ENCODE measurements at regions not wholly inside any gene's neighbourhood (a gene's known extent, or its start where the extent isn't known, plus 50 kb on each side); places are given as distances from the start of the nearest gene placed in this dataset.

DNA sequence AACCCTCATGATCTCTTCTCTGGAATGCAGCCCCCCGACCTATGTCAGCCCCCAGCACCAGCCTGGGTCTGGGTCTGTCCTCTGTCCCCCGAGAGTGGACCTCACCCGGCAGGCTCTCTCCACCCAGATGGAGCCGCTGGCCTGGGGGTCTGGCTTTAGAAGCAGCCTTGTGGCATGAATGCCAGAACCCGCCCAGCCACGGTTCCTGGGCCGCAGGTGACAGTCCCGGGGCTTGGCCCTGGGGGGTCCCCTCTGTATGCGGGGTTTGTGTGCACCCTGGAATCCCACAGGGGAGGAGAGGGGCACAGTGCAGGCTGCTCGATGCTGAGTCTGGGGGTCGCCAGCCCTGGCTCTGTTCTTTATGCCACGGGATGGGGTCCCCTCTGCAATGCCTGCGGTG, 96.0 kb upstream of the ACTRT2 start:
- no peak overlapping the region for H3K4me3 Mint-ChIP-seq
- no peaks in the 10 kb centered on the region for H3K4me1 Mint-ChIP-seq (ENCODE audit: low read depth)
- H3K27me3 Mint-ChIP-seq = peaks cover 2% of the 10 kb centered on the region
- no peaks in the 10 kb centered on the region for H3K9me3 Mint-ChIP-seq
- intact Hi-C loops (cut with micrococcal nuclease) = no loop called here
- H3K27ac Mint-ChIP-seq = no peak overlapping the region
- H3K36me3 Mint-ChIP-seq (ENCODE audit: low read depth) = no peaks in the 10 kb centered on the region

DNA sequence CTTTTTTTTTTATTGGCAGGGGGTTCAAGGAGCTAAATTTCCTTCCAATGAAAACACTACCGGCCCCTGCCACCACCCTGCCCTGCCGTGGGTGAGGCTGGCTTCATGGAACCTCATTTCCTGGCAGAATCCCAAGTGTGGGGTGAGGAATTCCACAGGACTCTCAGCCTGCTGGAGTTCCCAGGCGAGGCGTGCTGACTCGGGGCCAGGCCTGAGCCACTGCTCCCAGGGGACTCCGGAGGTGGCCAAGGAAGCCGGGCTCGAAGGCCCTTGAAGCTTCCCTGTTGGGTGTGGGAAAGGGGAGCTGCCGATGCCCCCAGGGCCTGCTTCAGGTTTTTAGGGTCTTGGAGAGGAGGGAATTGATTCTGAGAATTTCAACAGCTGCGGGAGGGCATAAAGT, 95.3 kb upstream of the ACTRT2 start:
- Mint-ChIP-seq H3K27ac (no peak overlapping the region), H3K4me1 (ENCODE audit: low read depth) (no peaks in the 10 kb centered on the region), H3K4me3 (no peak overlapping the region), H3K36me3 (ENCODE audit: low read depth) (no peaks in the 10 kb centered on the region), H3K27me3 (peaks cover 2% of the 10 kb centered on the region), H3K9me3 (no peaks in the 10 kb centered on the region)
- intact Hi-C loops (cut with micrococcal nuclease) = loop anchor here (2.0 kb wide), 1 partner anchor 29 kb away; no protein-coding TSS in a partner anchor

DNA sequence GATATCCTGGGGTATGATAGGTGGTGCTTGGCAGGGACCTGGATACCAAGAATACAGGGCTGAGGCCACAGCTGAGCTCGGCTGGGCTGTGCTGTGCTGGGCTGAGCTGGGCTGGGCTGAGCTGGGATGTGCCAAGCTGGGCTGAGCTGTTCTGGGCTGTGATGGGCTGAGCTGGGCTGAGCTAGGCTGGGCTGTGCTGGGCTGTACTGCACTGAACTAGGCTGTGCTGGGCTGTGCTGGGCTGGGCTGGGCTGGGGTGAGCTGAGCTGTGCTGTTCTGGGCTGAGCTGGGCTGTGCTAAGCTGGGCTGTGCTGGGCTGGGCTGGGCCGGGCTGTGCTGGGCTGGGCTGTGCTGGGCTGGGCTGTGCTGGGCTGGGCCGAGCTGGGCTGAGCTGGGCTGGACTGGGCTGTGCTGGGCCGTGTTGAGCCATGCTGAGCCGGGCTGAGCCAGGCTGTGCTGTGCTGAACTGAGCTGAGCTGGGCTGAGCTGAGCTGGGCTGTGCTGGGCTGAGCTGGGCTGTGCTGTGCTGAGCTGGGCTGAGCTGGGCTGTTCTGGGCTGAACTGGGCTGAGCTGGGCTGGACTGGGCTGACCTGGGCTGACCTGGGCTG, 94.7 kb upstream of the ACTRT2 start:
- intact Hi-C loops (cut with micrococcal nuclease) = loop anchor here (2.0 kb wide), 1 partner anchor 28 kb away; no protein-coding TSS in a partner anchor
- H3K27ac Mint-ChIP-seq = no peak overlapping the region
- no peaks in the 10 kb centered on the region for H3K36me3 Mint-ChIP-seq (ENCODE audit: low read depth)
- no peaks in the 10 kb centered on the region for H3K27me3 Mint-ChIP-seq
- no peaks in the 10 kb centered on the region for H3K4me1 Mint-ChIP-seq (ENCODE audit: low read depth)
- no peaks in the 10 kb centered on the region for H3K9me3 Mint-ChIP-seq
- H3K4me3 Mint-ChIP-seq = no peak overlapping the region

DNA sequence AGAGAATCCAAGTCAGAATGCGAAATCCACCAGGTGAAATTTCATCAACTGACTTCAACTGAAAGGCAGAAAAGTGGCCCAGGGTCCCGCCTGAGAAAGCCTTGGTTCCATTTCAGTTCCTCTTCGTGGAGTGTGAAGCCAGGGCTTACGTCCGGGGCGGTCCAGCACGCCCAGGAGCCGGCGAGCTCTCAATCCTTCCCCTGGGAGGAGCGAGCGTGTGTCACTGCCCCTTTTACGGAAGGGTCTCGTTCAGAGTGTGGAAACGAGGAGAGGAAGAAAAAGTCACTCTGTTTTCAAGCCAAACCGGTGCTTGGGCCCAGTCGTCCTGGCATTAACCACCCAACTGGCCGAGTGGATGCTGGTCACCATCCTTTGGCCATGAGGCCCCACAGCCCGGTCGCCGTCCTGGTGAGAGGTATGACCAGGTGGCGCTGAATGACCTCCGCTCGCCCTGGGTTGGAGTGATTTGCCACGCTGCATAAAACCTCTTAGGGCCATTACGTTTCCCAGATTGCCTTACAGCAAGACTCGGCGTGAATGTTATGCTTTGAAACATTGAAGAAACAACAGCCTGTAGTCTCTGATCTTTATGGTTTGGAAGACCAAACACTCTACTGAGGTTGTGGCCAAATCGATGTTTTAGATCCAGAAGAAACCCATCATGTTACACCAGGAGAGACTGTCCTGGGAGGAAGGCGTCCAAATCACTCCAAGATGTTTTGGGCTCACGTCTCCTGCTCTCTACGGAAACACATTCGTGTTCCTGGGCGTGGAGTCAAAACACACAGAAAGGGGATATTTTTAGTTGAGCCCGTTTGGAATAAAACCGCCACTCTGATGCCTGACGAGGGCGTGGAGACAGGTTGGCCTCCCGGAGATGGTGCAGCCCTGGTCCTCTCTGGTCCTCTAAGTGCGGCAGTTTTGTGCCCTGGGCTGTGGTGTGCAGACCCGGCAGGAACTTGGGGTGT, 93.6 kb upstream of the ACTRT2 start:
- no peaks in the 10 kb centered on the region for H3K36me3 Mint-ChIP-seq (ENCODE audit: low read depth)
- no peaks in the 10 kb centered on the region for H3K9me3 Mint-ChIP-seq
- no peak overlapping the region for H3K27ac Mint-ChIP-seq
- intact Hi-C loops (cut with micrococcal nuclease) = loop anchor here (2.0 kb wide), 1 partner anchor 27 kb away; no protein-coding TSS in a partner anchor
- no peaks in the 10 kb centered on the region for H3K4me1 Mint-ChIP-seq (ENCODE audit: low read depth)
- no peaks in the 10 kb centered on the region for H3K27me3 Mint-ChIP-seq
- H3K4me3 Mint-ChIP-seq = no peak overlapping the region

DNA sequence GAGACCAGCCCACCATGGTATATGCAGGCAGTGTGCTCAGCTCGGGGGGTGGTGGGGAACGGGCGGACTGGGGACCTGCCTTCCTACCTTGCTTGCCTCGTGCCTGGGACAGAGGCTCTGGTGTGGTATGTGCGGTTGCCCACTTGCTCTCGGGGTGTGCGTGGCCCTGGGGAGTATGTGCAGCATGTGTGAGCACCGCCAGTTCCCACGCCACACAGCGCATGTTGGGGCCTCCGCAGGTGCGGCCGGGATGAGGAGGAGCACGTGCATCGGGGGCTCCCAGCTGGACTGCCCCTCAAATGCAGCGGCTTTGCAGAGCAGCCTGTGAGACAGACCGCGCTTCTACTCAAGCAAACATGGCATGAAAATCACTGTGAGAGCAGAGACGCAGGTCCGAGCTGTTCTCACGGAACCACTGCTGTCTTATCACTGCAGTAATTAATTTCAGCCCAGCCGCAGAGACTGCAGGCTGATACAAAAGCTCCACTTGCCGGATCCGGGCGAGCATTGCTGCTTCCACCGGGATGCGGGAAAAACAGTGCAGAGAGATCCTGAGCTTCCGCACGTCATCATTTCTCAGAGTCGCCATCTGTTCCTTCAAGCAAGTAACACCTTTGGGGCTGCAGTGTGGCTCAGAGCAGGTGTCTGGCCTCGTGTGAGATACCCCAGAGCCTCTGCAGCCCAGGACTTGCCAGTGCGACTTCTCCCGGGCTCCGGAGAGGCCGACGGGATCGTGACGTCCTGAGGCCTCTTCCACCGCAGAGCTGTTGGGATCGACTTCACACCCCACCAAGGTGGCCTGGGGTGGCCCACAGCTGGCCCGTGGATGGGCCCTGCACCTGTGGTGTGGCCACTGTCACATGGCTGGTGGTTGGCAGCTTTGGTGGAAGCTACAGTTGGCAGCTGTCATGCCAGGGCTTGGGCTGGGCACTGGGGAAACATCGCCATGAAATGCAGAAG, 92.6 kb upstream of the ACTRT2 start:
- no peaks in the 10 kb centered on the region for H3K36me3 Mint-ChIP-seq (ENCODE audit: low read depth)
- no peaks in the 10 kb centered on the region for H3K4me1 Mint-ChIP-seq (ENCODE audit: low read depth)
- intact Hi-C loops (cut with micrococcal nuclease) = no loop called here
- no peaks in the 10 kb centered on the region for H3K9me3 Mint-ChIP-seq
- no peak overlapping the region for H3K4me3 Mint-ChIP-seq
- no peak overlapping the region for H3K27ac Mint-ChIP-seq
- no peaks in the 10 kb centered on the region for H3K27me3 Mint-ChIP-seq

DNA sequence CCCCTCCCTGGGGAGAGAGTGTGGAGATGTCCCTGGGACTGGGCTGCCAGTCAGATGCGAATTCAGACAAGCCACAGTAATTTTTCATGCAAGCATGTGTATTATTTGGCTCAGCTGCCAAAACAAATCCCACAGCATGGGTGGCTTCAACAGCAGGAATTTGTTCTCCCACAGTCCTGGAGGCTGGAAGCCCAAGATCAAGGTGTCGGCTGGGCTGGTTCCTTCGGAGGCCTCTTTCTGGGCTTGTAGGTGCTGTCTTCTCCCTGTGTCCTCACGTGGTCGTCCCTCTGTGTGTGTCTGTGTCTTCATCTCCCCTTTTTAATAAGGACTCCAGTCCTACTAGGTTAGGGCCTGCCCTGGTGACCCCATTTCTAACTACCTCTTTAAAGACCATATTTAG, 91.9 kb upstream of the ACTRT2 start:
- Mint-ChIP-seq H3K27me3 (no peaks in the 10 kb centered on the region), H3K27ac (no peak overlapping the region), H3K4me1 (ENCODE audit: low read depth) (no peaks in the 10 kb centered on the region), H3K9me3 (no peaks in the 10 kb centered on the region), H3K36me3 (ENCODE audit: low read depth) (no peaks in the 10 kb centered on the region), H3K4me3 (no peak overlapping the region)
- intact Hi-C loops (cut with micrococcal nuclease) = no loop called here

DNA sequence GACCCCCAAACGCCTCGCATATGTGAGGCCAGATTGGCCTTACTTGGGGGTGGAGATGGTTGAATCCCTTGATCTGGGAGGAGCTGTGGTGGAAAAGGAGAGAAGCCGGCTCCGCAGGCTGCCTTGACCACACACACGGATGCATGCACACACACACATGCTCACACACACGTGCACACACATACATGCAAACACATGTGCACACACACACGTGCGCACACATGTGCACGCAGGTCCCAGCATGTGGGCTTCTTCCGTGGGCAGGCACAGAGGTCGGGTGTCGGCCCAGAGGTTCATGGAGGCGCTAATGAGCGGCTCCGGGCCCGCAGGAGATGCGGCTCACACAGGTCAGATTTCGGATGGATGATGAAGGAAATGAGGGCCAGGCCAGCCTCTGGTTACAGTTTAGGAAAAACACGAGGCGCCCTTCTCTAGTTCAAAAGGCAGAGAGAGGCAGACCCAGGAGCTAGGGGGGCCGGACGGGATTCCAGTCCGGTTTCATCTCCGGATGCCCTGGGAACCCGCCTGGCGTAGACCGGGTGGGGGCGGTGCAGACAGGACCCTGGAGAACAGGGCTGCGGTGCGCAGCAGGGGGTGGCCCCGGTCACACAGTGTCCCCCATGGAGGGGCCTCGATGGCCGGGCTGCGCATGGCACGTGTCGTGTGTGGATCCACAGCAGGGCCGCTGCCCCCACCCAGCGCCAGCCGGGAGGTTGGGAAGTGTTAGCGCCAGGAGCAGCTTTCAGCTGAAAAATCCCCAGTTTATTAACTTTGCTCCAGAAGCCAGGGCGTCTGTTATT, 91.1 kb upstream of the ACTRT2 start:
- no peaks in the 10 kb centered on the region for H3K27me3 Mint-ChIP-seq
- no peaks in the 10 kb centered on the region for H3K36me3 Mint-ChIP-seq (ENCODE audit: low read depth)
- no peak overlapping the region for H3K27ac Mint-ChIP-seq
- no peaks in the 10 kb centered on the region for H3K4me1 Mint-ChIP-seq (ENCODE audit: low read depth)
- no peaks in the 10 kb centered on the region for H3K9me3 Mint-ChIP-seq
- intact Hi-C loops (cut with micrococcal nuclease) = no loop called here
- no peak overlapping the region for H3K4me3 Mint-ChIP-seq

DNA sequence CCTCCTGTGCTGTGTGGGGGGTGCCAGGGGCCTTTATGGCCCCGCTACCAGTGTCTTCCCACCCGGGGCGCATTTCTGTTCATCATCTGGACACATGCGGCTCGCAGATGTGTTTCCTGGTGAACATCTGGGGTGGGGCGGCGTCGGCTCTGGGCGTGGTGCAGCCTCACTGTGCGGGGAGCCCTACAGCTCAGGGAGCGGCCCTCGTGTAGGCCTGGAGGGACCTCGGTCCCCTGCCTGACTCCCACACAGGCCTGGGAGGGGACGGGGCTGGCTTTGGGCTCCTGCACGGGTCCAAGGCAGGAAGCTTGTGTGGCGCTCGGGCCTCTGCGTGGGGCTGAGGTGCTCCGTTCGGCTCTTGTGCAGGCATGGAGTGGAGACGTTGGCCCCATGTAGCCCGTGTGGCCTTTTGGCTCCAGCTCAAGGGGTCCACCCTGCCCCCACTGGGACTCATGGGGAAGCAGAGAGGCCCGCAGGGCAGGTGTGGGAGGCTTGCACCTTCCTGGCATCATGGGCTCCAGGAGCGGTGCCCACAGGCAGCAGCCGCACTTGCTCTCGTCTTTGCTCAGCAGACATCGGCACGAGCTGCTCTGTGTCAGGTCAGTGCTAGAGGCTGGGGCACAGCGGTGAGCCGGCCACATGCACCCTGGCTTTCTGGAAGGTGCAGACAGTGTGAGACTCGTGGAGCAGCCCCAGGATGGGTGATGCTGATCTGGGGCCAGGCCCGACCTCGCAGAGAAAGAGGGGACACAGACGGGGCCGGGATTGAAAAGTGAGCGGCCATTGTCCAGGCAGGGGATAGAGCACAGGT, 90.1 kb upstream of the ACTRT2 start:
- H3K27ac Mint-ChIP-seq = no peak overlapping the region

DNA sequence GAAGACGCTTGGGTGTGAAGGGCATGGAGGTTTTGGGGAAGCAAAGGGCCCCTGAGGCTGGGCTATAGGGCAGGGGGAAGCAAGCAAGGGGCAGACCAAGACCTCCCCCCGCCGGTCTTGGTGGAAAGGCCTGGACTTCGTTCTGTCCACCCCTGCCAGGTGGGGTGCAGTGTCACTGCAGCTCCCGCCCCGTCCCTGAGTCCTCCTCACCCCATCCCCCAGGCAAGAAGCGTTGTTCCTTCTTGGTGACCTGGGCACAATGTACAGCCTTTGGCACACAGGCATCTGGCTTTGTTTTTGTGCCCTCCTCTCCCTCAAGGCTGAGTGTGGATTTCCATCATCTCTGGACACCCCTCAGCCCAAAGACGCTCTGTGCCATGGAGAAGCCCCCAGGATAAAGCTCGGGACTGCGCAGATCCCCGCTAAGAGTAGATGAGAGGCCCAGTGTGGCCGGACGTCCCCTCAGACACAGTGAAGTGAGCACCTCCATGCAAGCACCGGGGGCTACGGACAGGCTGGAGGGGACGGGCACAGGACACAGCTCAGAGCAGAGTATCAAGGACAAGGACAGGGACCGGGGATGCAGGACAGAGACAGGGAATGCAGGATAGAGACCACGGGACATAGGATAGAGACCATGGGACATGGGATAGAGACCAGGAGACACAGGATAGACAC, 89.4 kb upstream of the ACTRT2 start:
- Mint-ChIP-seq H3K36me3 (ENCODE audit: low read depth) (no peaks in the 10 kb centered on the region), H3K27ac (no peak overlapping the region), H3K4me1 (ENCODE audit: low read depth) (no peaks in the 10 kb centered on the region), H3K4me3 (no peak overlapping the region), H3K27me3 (no peaks in the 10 kb centered on the region), H3K9me3 (no peaks in the 10 kb centered on the region)
- intact Hi-C loops (cut with micrococcal nuclease) = no loop called here

More for the DNA sequence above, 90.1 kb upstream of the ACTRT2 start:
- Mint-ChIP-seq H3K9me3 (no peaks in the 10 kb centered on the region), H3K4me3 (no peak overlapping the region), H3K4me1 (ENCODE audit: low read depth) (no peaks in the 10 kb centered on the region), H3K27me3 (no peaks in the 10 kb centered on the region), H3K36me3 (ENCODE audit: low read depth) (no peaks in the 10 kb centered on the region)
- intact Hi-C loops (cut with micrococcal nuclease) = no loop called here

DNA sequence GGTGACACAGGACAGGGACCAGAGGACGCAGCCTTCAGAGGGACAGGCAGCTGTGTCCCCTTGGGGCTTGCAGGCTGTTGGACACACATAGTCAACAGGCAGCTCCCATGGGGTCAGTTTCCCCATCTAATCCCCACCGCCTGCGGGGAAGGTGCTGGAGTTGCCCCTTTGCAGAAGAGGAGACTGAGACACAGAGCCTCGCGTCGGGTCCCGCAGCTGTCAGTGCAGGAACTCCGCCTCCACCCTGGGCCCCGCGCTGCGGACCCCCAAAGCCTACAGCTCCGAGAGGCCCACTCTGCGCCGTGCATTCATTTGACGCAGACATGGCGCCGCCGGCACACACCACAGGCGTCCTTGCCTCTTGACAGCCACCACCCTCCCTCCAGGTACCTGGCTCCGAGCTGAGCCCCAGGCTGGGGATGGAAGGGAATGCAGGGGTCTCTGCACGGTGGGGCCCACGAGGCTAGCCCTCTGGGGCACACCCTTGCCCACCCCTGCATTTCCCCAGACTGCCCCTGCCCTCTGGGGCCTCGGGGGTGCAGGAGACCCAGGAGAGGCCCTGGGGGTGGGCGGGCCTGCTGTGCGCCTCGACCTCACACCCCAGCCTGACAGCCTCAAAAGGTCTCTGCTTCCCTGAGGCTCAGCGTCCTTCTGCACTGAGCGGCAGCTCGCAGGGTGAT, 88.5 kb upstream of the ACTRT2 start:
- H3K9me3 Mint-ChIP-seq = peaks cover under 1% of the 10 kb centered on the region
- H3K4me1 Mint-ChIP-seq (ENCODE audit: low read depth) = no peaks in the 10 kb centered on the region
- no peak overlapping the region for H3K27ac Mint-ChIP-seq
- intact Hi-C loops (cut with micrococcal nuclease) = no loop called here
- no peaks in the 10 kb centered on the region for H3K36me3 Mint-ChIP-seq (ENCODE audit: low read depth)
- H3K4me3 Mint-ChIP-seq = no peak overlapping the region
- no peaks in the 10 kb centered on the region for H3K27me3 Mint-ChIP-seq

DNA sequence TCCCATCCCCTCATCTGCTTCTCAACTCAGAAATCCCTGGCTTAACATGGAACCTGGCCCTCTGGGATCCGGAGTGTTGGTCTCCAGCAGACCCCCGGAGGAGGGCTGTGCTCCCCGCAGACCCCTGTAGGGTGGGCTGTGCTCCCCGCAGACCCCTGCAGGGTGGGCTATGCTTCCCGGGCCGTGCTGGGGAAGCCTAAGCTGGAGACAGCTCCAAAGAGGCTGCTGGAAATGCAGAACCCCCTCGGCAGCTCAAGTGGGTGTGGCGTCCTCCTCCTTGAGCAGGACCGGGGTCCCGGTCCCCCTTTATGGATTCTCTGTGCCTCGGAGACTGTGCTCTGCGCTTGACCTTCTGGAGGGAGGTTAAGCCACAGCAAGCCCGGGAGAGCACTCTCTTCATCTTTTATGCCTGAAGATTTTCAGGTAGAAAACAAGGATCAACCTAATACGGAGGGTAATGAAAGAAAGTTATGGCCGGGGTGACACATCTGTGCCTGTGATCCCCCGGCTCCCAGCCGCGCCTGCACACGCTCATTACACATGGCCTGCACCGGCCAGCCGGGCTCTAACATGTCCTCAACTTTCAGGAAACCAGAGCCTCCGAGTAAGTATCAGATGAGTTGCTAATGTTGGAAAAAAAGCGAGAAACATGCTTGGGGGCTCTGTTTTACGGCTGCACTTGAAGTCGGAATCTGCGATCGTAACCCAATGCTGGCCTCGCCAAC, 87.7 kb upstream of the ACTRT2 start:
- peaks cover 8% of the 10 kb centered on the region for H3K9me3 Mint-ChIP-seq
- H3K4me3 Mint-ChIP-seq = no peak overlapping the region
- no peaks in the 10 kb centered on the region for H3K27me3 Mint-ChIP-seq
- no peak overlapping the region for H3K27ac Mint-ChIP-seq
- H3K36me3 Mint-ChIP-seq (ENCODE audit: low read depth) = no peaks in the 10 kb centered on the region
- intact Hi-C loops (cut with micrococcal nuclease) = no loop called here
- H3K4me1 Mint-ChIP-seq (ENCODE audit: low read depth) = no peaks in the 10 kb centered on the region
